HEK293T (cell line): ENCODE measurements at regions not wholly inside any gene's neighbourhood (a gene's known extent, or its start where the extent isn't known, plus 50 kb on each side); places are given as distances from the start of the nearest gene placed in this dataset.

Experiments used
- CTCF ChIA-PET: fragments of 350-600 bp; formaldehyde crosslinking; extraction: SDS; loops from one replicate; lab custom pipeline; 2021; ENCODE audit warnings: antibody characterized with exemption, inconsistent platforms; lab: Yijun Ruan, JAX
- POLR2A ChIA-PET: fragments of 350-600 bp; formaldehyde crosslinking; extraction: SDS; loops from one replicate; lab custom pipeline; 2020; ENCODE audit warnings: antibody characterized with exemption, inconsistent platforms; lab: Yijun Ruan, JAX
- DNase-seq: peaks from one replicate; pipeline ENCODE4 v3.0.0; 2012; ENCODE audit warnings: mixed read lengths; ENCODE audit errors: extremely low spot score
- ARNT ChIP-seq: fragments of 450-650 bp; IDR thresholded peaks from 2 replicates; pipeline ENCODE4 v1.6.1; 2017; ENCODE audit warnings: mild to moderate bottlenecking
- BHLHE40 ChIP-seq: fragments of 450-650 bp; IDR thresholded peaks from 2 replicates; pipeline ENCODE4 v1.6.1; 2016; ENCODE audit warnings: mild to moderate bottlenecking, moderate library complexity, borderline replicate concordance
- CTBP1 ChIP-seq: fragments of 450-650 bp; IDR thresholded peaks from 2 replicates; pipeline ENCODE4 v1.6.1; 2016; ENCODE audit warnings: borderline replicate concordance
- ELF4 ChIP-seq: fragments of 450-650 bp; IDR thresholded peaks from 2 replicates; pipeline ENCODE4 v1.6.1; 2017; ENCODE audit warnings: antibody characterized with exemption
- FOXA1 ChIP-seq: fragments of 450-650 bp; IDR thresholded peaks from 2 replicates; pipeline ENCODE4 v1.6.1; 2016; ENCODE audit warnings: mild to moderate bottlenecking
- FOXK2 ChIP-seq: fragments of 450-650 bp; IDR thresholded peaks from 2 replicates; pipeline ENCODE4 v1.6.1; 2016; ENCODE audit warnings: mild to moderate bottlenecking
- FOXM1 ChIP-seq: fragments of 450-650 bp; IDR thresholded peaks from 2 replicates; pipeline ENCODE4 v1.6.1; 2017; ENCODE audit warnings: mild to moderate bottlenecking, borderline replicate concordance
- HDGF ChIP-seq: fragments of 450-650 bp; IDR thresholded peaks from 2 replicates; pipeline ENCODE4 v1.6.1; 2017; ENCODE audit warnings: antibody characterized with exemption, borderline replicate concordance
- L3MBTL2 ChIP-seq: fragments of 450-650 bp; conservative IDR thresholded peaks from 2 replicates; pipeline ENCODE4 v1.6.1; 2016; ENCODE audit warnings: mild to moderate bottlenecking
- LEF1 ChIP-seq: fragments of 450-650 bp; IDR thresholded peaks from 2 replicates; pipeline ENCODE4 v1.6.1; 2017; ENCODE audit warnings: mild to moderate bottlenecking, borderline replicate concordance
- NFRKB ChIP-seq: fragments of 450-650 bp; IDR thresholded peaks from 2 replicates; pipeline ENCODE4 v1.6.1; 2016; ENCODE audit warnings: mild to moderate bottlenecking, moderate library complexity
- PKNOX1 ChIP-seq: fragments of 450-650 bp; IDR thresholded peaks from 2 replicates; pipeline ENCODE4 v1.6.1; 2016
- SP1 ChIP-seq: fragments of 450-650 bp; IDR thresholded peaks from 2 replicates; pipeline ENCODE4 v1.6.1; 2017
- SUZ12 ChIP-seq: fragments of 450-650 bp; IDR thresholded peaks from 2 replicates; pipeline ENCODE4 v1.6.1; 2016; ENCODE audit warnings: mild to moderate bottlenecking
- TARDBP ChIP-seq: fragments of 450-650 bp; IDR thresholded peaks from 2 replicates; pipeline ENCODE4 v1.6.1; 2016
- ZNF384 ChIP-seq: fragments of 450-650 bp; IDR thresholded peaks from 2 replicates; pipeline ENCODE4 v1.6.1; 2016

DNA sequence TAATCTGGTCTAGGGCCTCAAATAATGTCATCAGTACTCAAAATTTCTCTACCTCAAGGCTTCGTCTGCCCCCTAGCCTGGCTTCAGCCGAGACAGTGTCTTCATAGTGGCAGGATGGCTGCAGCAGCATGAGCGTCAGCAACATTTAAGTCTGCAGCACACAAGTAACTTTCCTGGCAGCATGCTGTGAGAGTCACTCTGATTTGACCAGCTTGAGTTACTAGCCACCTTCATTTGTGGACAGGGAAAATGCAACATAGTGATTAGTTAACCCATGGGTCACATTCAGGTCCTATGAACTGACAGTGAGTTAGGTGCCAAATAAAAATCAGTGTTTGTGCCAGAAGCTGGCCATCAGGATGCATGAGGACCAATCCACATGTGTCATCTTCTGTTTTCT is 209.9 kb upstream of the SLC35B3 start:
- POLR2A ChIA-PET = no interaction called here
- TF ChIP-seq BHLHE40 (no peak), SP1 (no peak), ELF4 (no peak), ZNF384 (no peak), LEF1 (no peak), L3MBTL2 (no peak), FOXA1 (no peak), TARDBP (no peak), ARNT (no peak), CTBP1 (no peak), PKNOX1 (no peak), SUZ12 (no peak), NFRKB (no peak), FOXK2 (no peak), FOXM1 (no peak), HDGF (no peak)
- no peak for DNase-seq
- CTCF ChIA-PET = no interaction called here

- ChIA-PET POLR2A (no interaction called here), CTCF (no interaction called here)
- no peak for DNase-seq
- no peak for TF ChIP-seq L3MBTL2
- no peak for TF ChIP-seq FOXM1
- TF ChIP-seq ELF4 = no peak
- no peak for TF ChIP-seq PKNOX1
- no peak for TF ChIP-seq BHLHE40
- TF ChIP-seq SP1 = no peak
- no peak for TF ChIP-seq FOXA1
- no peak for TF ChIP-seq TARDBP
- TF ChIP-seq ARNT = no peak
- no peak for TF ChIP-seq FOXK2
- no peak for TF ChIP-seq LEF1
- no peak for TF ChIP-seq CTBP1
- TF ChIP-seq HDGF = no peak
- TF ChIP-seq NFRKB = no peak
- no peak for TF ChIP-seq ZNF384
- no peak for TF ChIP-seq SUZ12
Observed at GRCh38 chr6:8644306-8644705, 209.0 kb upstream of the SLC35B3 start.

DNA sequence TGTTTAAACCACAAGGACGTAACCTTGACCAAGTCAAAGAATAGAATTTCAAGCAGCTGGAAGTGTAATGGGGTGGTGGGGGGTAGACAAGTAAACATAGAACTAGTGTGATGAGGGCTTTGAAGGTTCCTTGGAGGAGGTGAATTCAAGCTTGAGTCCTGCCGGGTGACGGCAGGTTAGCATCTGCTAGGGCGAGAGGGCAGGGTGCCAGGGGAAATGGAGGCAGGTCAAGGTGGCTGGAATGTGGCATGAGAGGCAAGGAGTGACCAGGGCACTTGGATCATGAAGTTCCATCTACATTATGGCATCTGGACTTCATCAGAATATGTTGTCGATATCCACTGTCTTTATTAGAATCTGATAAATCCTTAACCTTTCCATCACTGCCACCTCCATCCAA is 207.5 kb upstream of the SLC35B3 start:
- ChIA-PET POLR2A (no interaction called here), CTCF (no interaction called here)
- TF ChIP-seq FOXM1 = no peak
- no peak for TF ChIP-seq NFRKB
- TF ChIP-seq L3MBTL2 = no peak
- no peak for TF ChIP-seq BHLHE40
- TF ChIP-seq TARDBP = no peak
- no peak for TF ChIP-seq ZNF384
- no peak for TF ChIP-seq PKNOX1
- no peak for TF ChIP-seq FOXA1
- TF ChIP-seq LEF1 = no peak
- no peak for TF ChIP-seq SP1
- no peak for DNase-seq

GRCh38 chr6:8642131-8642530 is 206.8 kb upstream of the SLC35B3 start:
- no peak for DNase-seq
- ChIA-PET POLR2A (no interaction called here), CTCF (no interaction called here)
- TF ChIP-seq FOXM1 = no peak
- no peak for TF ChIP-seq SUZ12
- no peak for TF ChIP-seq HDGF

DNA sequence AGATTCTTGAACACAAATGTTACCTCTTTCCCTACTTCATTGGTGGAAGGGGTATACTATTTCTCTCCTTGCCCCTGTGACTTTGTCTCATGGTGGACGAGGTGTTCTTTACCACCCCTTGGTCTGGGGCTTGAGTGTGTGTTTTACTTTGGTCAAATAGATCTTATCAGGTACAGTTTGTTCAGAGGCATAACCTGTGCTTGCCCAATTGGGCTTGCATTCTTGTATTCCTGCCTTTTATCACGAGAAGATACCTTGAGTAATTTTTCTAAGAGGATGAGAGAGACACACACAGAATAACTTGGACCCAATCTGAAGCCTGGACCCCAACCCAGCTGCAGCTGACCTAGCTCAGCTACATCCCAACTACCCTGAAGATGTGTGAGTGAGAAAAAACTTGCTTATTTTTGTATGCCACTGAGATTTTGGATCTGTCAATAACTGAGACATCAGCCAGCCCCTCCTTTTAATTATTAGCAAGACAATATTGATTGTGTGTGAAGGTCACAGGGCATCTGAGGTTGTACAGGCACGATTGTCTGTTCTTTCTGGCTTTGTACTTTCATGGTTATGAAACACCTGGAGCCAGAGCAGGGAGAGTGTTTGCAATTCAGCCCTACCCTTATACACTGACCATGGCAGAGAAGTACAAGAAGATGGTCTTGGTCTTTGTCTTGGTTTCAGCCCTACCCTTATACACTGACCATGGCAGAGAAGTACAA is 204.7 kb upstream of the SLC35B3 start:
- TF ChIP-seq FOXM1 (no peak), TARDBP (no peak), FOXK2 (no peak), ELF4 (no peak), PKNOX1 (no peak), HDGF (no peak), SUZ12 (no peak), BHLHE40 (no peak), NFRKB (no peak), LEF1 (no peak), L3MBTL2 (no peak), ARNT (no peak), FOXA1 (no peak), ZNF384 (no peak), SP1 (no peak), CTBP1 (no peak)
- ChIA-PET POLR2A (no interaction called here), CTCF (no interaction called here)
- no peak for DNase-seq
